ENCODE measurements at regions not wholly inside any gene's neighbourhood (a gene's known extent, or its start where the extent isn't known, plus 50 kb on each side); places are given as distances from the start of the nearest gene placed in this dataset.
"Not testable (repeated sequence)": the region's sequence is repeated elsewhere in the genome, so short reads cannot be mapped to it uniquely, and the experiment has no call there.

- H4K8ac ChIP-seq (ENCODE audit: low read depth, low read length); H2AFZ ChIP-seq (ENCODE audit: low read length); H3K27me3 ChIP-seq (ENCODE audit: control insufficient read depth in 3 of 3, insufficient read depth in 3 of 3, low read depth in 1 of 3, low read length in 3 of 3); H3K9ac ChIP-seq (ENCODE audit: low read depth, low read length, poor library complexity); H3K23ac ChIP-seq (ENCODE audit: low read depth, low read length, poor library complexity); H2AK5ac ChIP-seq (ENCODE audit: low read depth, low read length); H3K4me1 ChIP-seq (ENCODE audit: control insufficient read depth in 2 of 2, insufficient read depth in 1 of 2, low read depth in 1 of 2, low read length in 2 of 2); H4K91ac ChIP-seq (ENCODE audit: low read depth, low read length, poor library complexity); H3K4me3 ChIP-seq (ENCODE audit: low read length in 2 of 2); H3K4me2 ChIP-seq (ENCODE audit: insufficient read depth, low read length, poor library complexity, severe bottlenecking); H3K14ac ChIP-seq (ENCODE audit: low read length); H3K9me3 ChIP-seq (replicated peaks in 1 of 2; ENCODE audit: control insufficient read depth in 2 of 2, insufficient read depth in 1 of 2, low read depth in 1 of 2, low read length in 2 of 2); H2BK12ac ChIP-seq (ENCODE audit: low read length); H2BK120ac ChIP-seq (ENCODE audit: low read depth, low read length); H2BK15ac ChIP-seq (ENCODE audit: low read length); DNase-seq (ENCODE audit: low spot score); H3K18ac ChIP-seq (ENCODE audit: low read length); H3K4ac ChIP-seq (ENCODE audit: low read length); H3K79me1 ChIP-seq (ENCODE audit: low read depth, low read length); H3K36me3 ChIP-seq (replicated peaks in 1 of 2; ENCODE audit: control insufficient read depth in 2 of 2, insufficient read depth in 2 of 2, low read length in 2 of 2); H3K27ac ChIP-seq (replicated peaks; ENCODE audit: low read length); H2BK5ac ChIP-seq (ENCODE audit: low read length): not testable (repeated sequence)
- WGBS, 2 donors (ENCODE audit: extremely low coverage in 2 of 2, insufficient read length in 2 of 2, insufficient replicate concordance in 1 of 2), result no CpG with 5 or more reads among the region's 27 CpGs
These were observed 53.2 kb upstream of the LANCL2 start for GRCh38 chr7:55311892-55312291.

- not testable (repeated sequence) for H3K27ac ChIP-seq (replicated peaks; ENCODE audit: low read length); H3K4ac ChIP-seq (ENCODE audit: low read length); H3K4me1 ChIP-seq (ENCODE audit: control insufficient read depth in 2 of 2, insufficient read depth in 1 of 2, low read depth in 1 of 2, low read length in 2 of 2); H3K9me3 ChIP-seq (replicated peaks in 1 of 2; ENCODE audit: control insufficient read depth in 2 of 2, insufficient read depth in 1 of 2, low read depth in 1 of 2, low read length in 2 of 2); H3K18ac ChIP-seq (ENCODE audit: low read length); H2BK5ac ChIP-seq (ENCODE audit: low read length); H2BK15ac ChIP-seq (ENCODE audit: low read length); H3K27me3 ChIP-seq (ENCODE audit: control insufficient read depth in 3 of 3, insufficient read depth in 3 of 3, low read depth in 1 of 3, low read length in 3 of 3); H3K36me3 ChIP-seq (replicated peaks in 1 of 2; ENCODE audit: control insufficient read depth in 2 of 2, insufficient read depth in 2 of 2, low read length in 2 of 2); H3K79me1 ChIP-seq (ENCODE audit: low read depth, low read length); H3K4me2 ChIP-seq (ENCODE audit: insufficient read depth, low read length, poor library complexity, severe bottlenecking); H3K23ac ChIP-seq (ENCODE audit: low read depth, low read length, poor library complexity); H3K4me3 ChIP-seq (ENCODE audit: low read length in 2 of 2); DNase-seq (ENCODE audit: low spot score); H3K14ac ChIP-seq (ENCODE audit: low read length); H2BK12ac ChIP-seq (ENCODE audit: low read length); H4K8ac ChIP-seq (ENCODE audit: low read depth, low read length); H2AK5ac ChIP-seq (ENCODE audit: low read depth, low read length); H2BK120ac ChIP-seq (ENCODE audit: low read depth, low read length); H4K91ac ChIP-seq (ENCODE audit: low read depth, low read length, poor library complexity); H3K9ac ChIP-seq (ENCODE audit: low read depth, low read length, poor library complexity); H2AFZ ChIP-seq (ENCODE audit: low read length)
- WGBS, 2 donors (ENCODE audit: extremely low coverage in 2 of 2, insufficient read length in 2 of 2, insufficient replicate concordance in 1 of 2), result no CpG with 5 or more reads among the region's 5 CpGs
These were observed 51.5 kb upstream of the LANCL2 start for GRCh38 chr7:55313671-55314070.

GRCh38 chr7:55314967-55315366, 50.2 kb upstream of the LANCL2 start:
- H3K4ac ChIP-seq (ENCODE audit: low read length), result no peak overlapping the region

More at GRCh38 chr7:55314967-55315366, 50.2 kb upstream of the LANCL2 start:
- H3K27me3 ChIP-seq (ENCODE audit: control insufficient read depth in 3 of 3, insufficient read depth in 3 of 3, low read depth in 1 of 3, low read length in 3 of 3), result no peaks in the 10 kb centered on the region
- no peak overlapping the region for H4K91ac ChIP-seq (ENCODE audit: low read depth, low read length, poor library complexity)
- no peak overlapping the region for H3K18ac ChIP-seq (ENCODE audit: low read length)
- H3K9me3 ChIP-seq (replicated peaks in 1 of 2; ENCODE audit: control insufficient read depth in 2 of 2, insufficient read depth in 1 of 2, low read depth in 1 of 2, low read length in 2 of 2), result peaks cover 0 to 3% of the 10 kb centered on the region in 2 donors
- no CpG with 5 or more reads among the region's 8 CpGs for WGBS, 2 donors (ENCODE audit: extremely low coverage in 2 of 2, insufficient read length in 2 of 2, insufficient replicate concordance in 1 of 2)
- no peaks in the 10 kb centered on the region for H3K36me3 ChIP-seq (replicated peaks in 1 of 2; ENCODE audit: control insufficient read depth in 2 of 2, insufficient read depth in 2 of 2, low read length in 2 of 2)
- no peak overlapping the region for H3K27ac ChIP-seq (replicated peaks; ENCODE audit: low read length)
- DNase-seq (ENCODE audit: low spot score), result no peak
- no peak overlapping the region for H3K4me2 ChIP-seq (ENCODE audit: insufficient read depth, low read length, poor library complexity, severe bottlenecking)
- H2AK5ac ChIP-seq (ENCODE audit: low read depth, low read length), result no peak overlapping the region
- H3K4me1 ChIP-seq (ENCODE audit: control insufficient read depth in 2 of 2, insufficient read depth in 1 of 2, low read depth in 1 of 2, low read length in 2 of 2), result no peaks in the 10 kb centered on the region
- no peak overlapping the region for H2BK120ac ChIP-seq (ENCODE audit: low read depth, low read length)
- no peak overlapping the region for H2BK12ac ChIP-seq (ENCODE audit: low read length)
- H2BK15ac ChIP-seq (ENCODE audit: low read length), result no peak overlapping the region
- no peak overlapping the region for H3K14ac ChIP-seq (ENCODE audit: low read length)
- no peak overlapping the region for H2AFZ ChIP-seq (ENCODE audit: low read length)
- H3K79me1 ChIP-seq (ENCODE audit: low read depth, low read length), result no peaks in the 10 kb centered on the region
- no peak overlapping the region for H3K23ac ChIP-seq (ENCODE audit: low read depth, low read length, poor library complexity)
- no peak overlapping the region for H3K4me3 ChIP-seq (ENCODE audit: low read length in 2 of 2)
- no peak overlapping the region for H2BK5ac ChIP-seq (ENCODE audit: low read length)
- no peak overlapping the region for H4K8ac ChIP-seq (ENCODE audit: low read depth, low read length)
- H3K9ac ChIP-seq (ENCODE audit: low read depth, low read length, poor library complexity), result no peak overlapping the region

All from neuronal stem cell (in vitro differentiated cells).